HG03196 (cell line): ENCODE measurements at regions not wholly inside any gene's neighbourhood (a gene's known extent, or its start where the extent isn't known, plus 50 kb on each side); places are given as distances from the start of the nearest gene placed in this dataset.
"Not testable (repeated sequence)": the region's sequence is repeated elsewhere in the genome, so short reads cannot be mapped to it uniquely, and the experiment has no call there.

Experiments
- ATAC-seq: cut with Tn5 transposase; IDR thresholded peaks from one replicate; pipeline ENCODE4 v1.9.1; 2021; ENCODE audit not compliant: unreplicated experiment

GRCh38 chr1:99361406-99361805, 97.1 kb downstream of the PLPPR4 start:
- ATAC-seq = no peak

- ATAC-seq = no peak
Observed at GRCh38 chr1:99363531-99363930, 99.2 kb downstream of the PLPPR4 start.

- ATAC-seq = no peak
Observed at GRCh38 chr1:99365141-99365540, 100.8 kb downstream of the PLPPR4 start.

GRCh38 chr1:99365545-99365944, 101.3 kb downstream of the PLPPR4 start:
- no peak for ATAC-seq

- no peak for ATAC-seq
Observed at GRCh38 chr1:99369154-99369553, 104.9 kb downstream of the PLPPR4 start.

GRCh38 chr1:99370476-99370875, 106.2 kb downstream of the PLPPR4 start:
- no peak for ATAC-seq

- no peak for ATAC-seq
Observed at GRCh38 chr1:99371413-99371812, 107.1 kb downstream of the PLPPR4 start.

- ATAC-seq = no peak
Observed at GRCh38 chr1:99374109-99374508, 109.8 kb downstream of the PLPPR4 start.

- not testable (repeated sequence) for ATAC-seq
Observed at GRCh38 chr1:99374693-99375092, 110.4 kb downstream of the PLPPR4 start.

- no peak for ATAC-seq
Observed at GRCh38 chr1:99384021-99384420, 119.7 kb downstream of the PLPPR4 start.

- ATAC-seq = no peak
Observed at GRCh38 chr1:99385852-99386251, 121.6 kb downstream of the PLPPR4 start.

GRCh38 chr1:99396389-99396788, 132.1 kb downstream of the PLPPR4 start:
- no peak for ATAC-seq

GRCh38 chr1:99397029-99397428, 132.7 kb downstream of the PLPPR4 start:
- no peak for ATAC-seq

GRCh38 chr1:99397863-99398262, 133.6 kb downstream of the PLPPR4 start:
- no peak for ATAC-seq

GRCh38 chr1:99401556-99401955, 137.3 kb downstream of the PLPPR4 start:
- ATAC-seq = not testable (repeated sequence)

GRCh38 chr1:99404399-99404798, 140.1 kb downstream of the PLPPR4 start:
- ATAC-seq = not testable (repeated sequence)

GRCh38 chr1:99405325-99405724, 141.0 kb downstream of the PLPPR4 start:
- ATAC-seq = not testable (repeated sequence)

- ATAC-seq = no peak
Observed at GRCh38 chr1:99407018-99407417, 142.7 kb downstream of the PLPPR4 start.

GRCh38 chr1:99424087-99424486, 159.8 kb downstream of the PLPPR4 start:
- no peak for ATAC-seq

GRCh38 chr1:99429754-99430153, 165.5 kb downstream of the PLPPR4 start:
- no peak for ATAC-seq

GRCh38 chr1:99438656-99439230, 174.5 kb downstream of the PLPPR4 start:
- ATAC-seq = no peak

GRCh38 chr1:99439433-99440075, 175.3 kb downstream of the PLPPR4 start:
- ATAC-seq = no peak
